Effector memory CD8-positive, alpha-beta T cell (primary cell): ENCODE measurements at regions not wholly inside any gene's neighbourhood (a gene's known extent, or its start where the extent isn't known, plus 50 kb on each side); places are given as distances from the start of the nearest gene placed in this dataset.

Experiments used
- ATAC-seq: fragments of 150-1000 bp; cut with Tn5 transposase; replicated peaks from 2 replicates; pipeline ENCODE4 v1.10.0; 2021; ENCODE audit warnings: mild to moderate bottlenecking, moderate library complexity
- DNase-seq, 3 experiments: peaks; one replicate each; pipeline ENCODE4 v3.0.0; 2021
- H3K27ac Mint-ChIP-seq, 2 donors: one replicate each; pipeline ENCODE4 v1.8.0; 2022; ENCODE audit warnings: mild to moderate bottlenecking in 2 of 2, mixed read lengths in 2 of 2, moderate library complexity in 2 of 2
- H3K27me3 Mint-ChIP-seq, 2 donors: one replicate each; pipeline ENCODE4 v1.8.0; 2022; ENCODE audit warnings: mixed read lengths in 2 of 2
- H3K36me3 Mint-ChIP-seq: one replicate; pipeline ENCODE4 v1.8.0; 2022; ENCODE audit warnings: mild to moderate bottlenecking, moderate library complexity, mixed read lengths; ENCODE audit not compliant: insufficient read depth
- H3K4me1 Mint-ChIP-seq, 2 donors: one replicate each; pipeline ENCODE4 v1.8.0; 2022; ENCODE audit warnings: low read depth in 2 of 2, mixed read lengths in 2 of 2
- H3K4me3 Mint-ChIP-seq, 2 donors: one replicate each; pipeline ENCODE4 v1.8.0; 2022; ENCODE audit warnings: mild to moderate bottlenecking in 2 of 2, mixed read lengths in 2 of 2, moderate library complexity in 2 of 2
- H3K9me3 Mint-ChIP-seq, 2 donors: one replicate each; pipeline ENCODE4 v1.8.0; 2022; ENCODE audit warnings: mixed read lengths in 2 of 2

DNA sequence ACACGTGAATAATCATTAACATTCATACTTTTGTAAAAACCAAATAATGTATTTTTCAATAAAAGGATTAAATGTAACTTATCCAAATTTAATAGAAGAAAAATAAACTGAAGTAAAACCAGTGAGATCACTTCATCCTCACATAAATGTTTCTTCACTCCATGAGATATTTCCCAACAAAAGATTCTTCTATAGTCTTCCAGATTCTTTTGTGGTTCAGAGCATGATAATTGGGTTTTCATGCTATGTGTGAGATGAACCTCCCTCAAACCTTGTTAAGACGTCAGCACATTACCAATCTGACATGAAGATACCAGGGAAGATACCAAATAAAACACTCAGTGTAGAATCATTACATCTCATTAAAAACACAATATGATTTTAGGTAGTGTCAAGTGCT lies 62.9 kb upstream of the OXGR1 start:
- Mint-ChIP-seq H3K27me3 (peaks cover 54 to 83% of the 10 kb centered on the region in 2 donors), H3K4me1 (no peaks in the 10 kb centered on the region), H3K36me3 (no peaks in the 10 kb centered on the region), H3K9me3 (peaks cover 0 to 1% of the 10 kb centered on the region in 2 donors), H3K4me3 (no peak overlapping the region), H3K27ac (no peak overlapping the region)
- DNase-seq (no peak), ATAC-seq (no peak)

DNA sequence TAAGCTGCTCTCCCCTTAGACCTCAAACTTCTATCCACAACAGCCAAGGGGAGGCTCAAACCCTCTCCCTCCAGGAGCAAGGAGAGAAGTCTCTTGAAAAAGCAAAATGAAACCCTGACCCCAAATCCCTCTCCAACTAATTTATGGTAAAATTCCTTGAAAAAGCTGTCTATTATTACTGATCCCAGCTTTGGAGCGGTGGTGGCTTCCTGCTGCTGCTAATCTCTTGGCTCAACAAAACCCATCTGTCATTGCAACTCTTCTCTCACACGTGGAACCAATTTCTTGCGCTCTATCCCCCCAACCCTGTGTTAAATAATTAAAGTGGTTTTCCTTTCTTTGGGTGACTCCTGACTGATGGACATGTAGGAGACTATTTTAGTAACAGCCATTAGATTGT lies 64.1 kb upstream of the OXGR1 start:
- Mint-ChIP-seq H3K4me3 (no peak overlapping the region), H3K27me3 (peaks cover 51 to 79% of the 10 kb centered on the region in 2 donors)

DNA sequence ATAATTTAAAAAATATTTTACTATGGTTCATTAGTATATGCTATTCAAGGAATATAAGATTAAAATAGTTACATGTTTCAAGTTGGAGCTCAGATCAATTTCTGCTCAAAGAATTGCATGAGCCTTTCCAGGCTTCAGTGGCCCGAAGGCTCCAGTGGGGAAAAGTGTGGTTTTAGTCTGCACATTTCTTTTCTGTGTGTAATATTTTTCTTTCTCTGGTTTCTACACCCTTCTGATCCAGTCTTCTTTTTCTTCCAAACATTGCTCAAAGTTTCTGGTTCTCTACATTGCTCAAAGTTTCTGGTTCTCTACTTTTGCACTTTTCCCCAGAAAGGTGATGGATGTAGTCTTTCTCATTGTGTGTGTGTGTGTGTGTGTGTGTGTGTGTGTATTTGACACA lies 64.7 kb upstream of the OXGR1 start:
- no peak overlapping the region for H3K4me3 Mint-ChIP-seq
- no peaks in the 10 kb centered on the region for H3K36me3 Mint-ChIP-seq
- H3K27ac Mint-ChIP-seq, result no peak overlapping the region
- no peak for ATAC-seq
- no peaks in the 10 kb centered on the region for H3K9me3 Mint-ChIP-seq
- peaks cover 47 to 75% of the 10 kb centered on the region in 2 donors for H3K27me3 Mint-ChIP-seq
- H3K4me1 Mint-ChIP-seq, result no peaks in the 10 kb centered on the region
- no peak for DNase-seq

More for the DNA sequence above, 64.1 kb upstream of the OXGR1 start:
- Mint-ChIP-seq H3K4me1 (no peaks in the 10 kb centered on the region), H3K36me3 (no peaks in the 10 kb centered on the region), H3K27ac (no peak overlapping the region), H3K9me3 (no peaks in the 10 kb centered on the region)
- DNase-seq (no peak), ATAC-seq (no peak)

DNA sequence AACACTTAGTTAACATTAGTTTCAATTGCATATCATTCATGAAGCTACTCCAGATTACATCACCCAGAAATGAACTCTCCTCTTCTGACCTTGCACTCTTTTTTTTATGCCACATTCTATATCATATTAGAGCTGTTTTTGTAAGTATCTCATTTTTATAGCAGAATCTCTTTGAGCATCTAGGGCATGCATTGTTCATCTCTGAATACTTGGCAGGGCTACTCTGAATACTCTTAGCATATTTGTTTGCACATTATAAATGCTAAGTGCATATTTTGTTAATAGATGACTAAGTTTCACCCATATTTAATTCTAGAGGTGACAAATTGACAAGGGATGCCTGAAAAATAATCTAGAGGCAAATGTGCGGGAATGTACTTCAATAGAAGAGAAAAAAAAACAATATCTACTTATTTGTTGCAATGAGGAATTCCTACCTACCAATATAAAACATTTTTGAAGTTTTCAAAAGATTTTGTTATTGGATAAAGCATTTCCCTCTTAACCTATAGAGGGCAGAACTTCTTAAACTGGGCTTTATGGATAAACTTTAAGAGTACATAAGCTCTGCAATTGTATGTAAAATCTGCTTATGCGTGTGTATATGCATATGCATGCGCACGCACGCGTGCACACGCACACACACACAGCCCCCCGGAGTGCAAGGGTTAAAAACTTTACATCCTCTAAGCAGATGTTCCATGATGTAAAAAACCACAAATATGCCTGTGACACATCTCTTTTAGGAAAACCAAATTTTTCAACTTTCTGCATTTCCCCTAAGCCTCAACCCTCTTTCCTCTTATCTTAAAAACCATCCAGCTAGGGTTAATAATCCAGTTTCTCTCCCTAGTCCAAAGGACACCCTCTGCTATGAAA lies 73.0 kb upstream of the OXGR1 start:
- ATAC-seq (no peak), DNase-seq (no peak)
- Mint-ChIP-seq H3K4me1 (no peaks in the 10 kb centered on the region), H3K36me3 (no peaks in the 10 kb centered on the region), H3K9me3 (no peaks in the 10 kb centered on the region), H3K27ac (no peak overlapping the region), H3K4me3 (no peak overlapping the region), H3K27me3 (peaks cover 56 to 59% of the 10 kb centered on the region in 2 donors)

DNA sequence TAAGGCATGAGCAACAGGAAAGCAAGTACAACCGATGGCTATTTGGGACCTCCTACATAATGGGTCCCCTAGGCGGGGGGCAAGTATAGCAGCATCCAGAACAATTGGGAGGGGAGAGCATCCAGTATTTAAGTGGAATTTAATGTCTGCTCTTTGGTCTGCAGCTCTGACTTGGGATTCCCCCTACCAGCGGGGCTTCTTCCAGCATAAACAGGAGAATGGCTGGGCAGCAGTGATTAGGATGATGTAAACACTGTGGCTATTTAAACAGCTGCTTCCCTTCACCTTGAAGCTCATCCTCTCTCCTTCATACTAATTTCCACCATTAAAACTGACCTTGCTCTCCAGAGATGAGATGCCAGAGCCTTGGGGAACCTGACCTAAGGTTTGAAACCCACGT lies 73.9 kb upstream of the OXGR1 start:
- Mint-ChIP-seq H3K9me3 (no peaks in the 10 kb centered on the region), H3K4me3 (no peak overlapping the region), H3K4me1 (no peaks in the 10 kb centered on the region), H3K27me3 (peaks cover 49 to 51% of the 10 kb centered on the region in 2 donors), H3K27ac (no peak overlapping the region), H3K36me3 (no peaks in the 10 kb centered on the region)
- ATAC-seq, result no peak
- no peak for DNase-seq

DNA sequence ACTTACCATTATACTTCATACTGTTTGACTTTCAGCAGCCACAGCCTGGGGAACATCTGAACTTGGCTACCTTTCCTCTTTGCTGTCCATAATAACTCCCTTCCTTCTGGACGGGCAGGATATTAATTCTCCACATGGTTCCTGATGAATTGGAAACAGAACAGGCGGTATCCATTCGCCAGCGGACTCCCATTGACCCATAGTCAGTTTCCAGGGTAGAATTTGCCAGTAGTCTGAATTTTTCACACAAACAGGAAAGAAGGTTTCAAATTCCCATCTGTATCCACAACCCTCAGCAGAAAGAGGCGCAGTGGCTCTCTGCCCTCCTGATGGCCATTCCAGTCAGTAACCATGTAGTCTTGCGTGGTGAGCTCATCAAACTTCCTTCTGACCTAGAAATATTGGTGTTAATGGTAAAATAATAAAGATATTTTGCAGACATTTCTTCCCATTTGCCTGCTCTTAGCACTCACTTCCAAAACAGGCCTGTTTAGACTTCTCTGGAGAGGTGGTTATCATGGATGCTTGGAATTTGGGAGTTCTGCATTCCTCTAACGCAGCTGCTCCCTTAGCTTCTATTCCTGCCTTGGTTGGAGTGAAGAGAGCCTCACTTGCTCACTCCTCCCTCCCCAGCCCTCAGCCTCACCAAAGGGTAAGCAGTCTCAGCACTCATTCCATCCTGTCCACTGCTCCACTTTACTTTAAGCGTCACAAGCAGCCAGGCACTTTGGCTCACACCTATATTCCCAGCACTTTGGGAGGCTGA lies 75.0 kb upstream of the OXGR1 start:
- Mint-ChIP-seq H3K4me1 (no peaks in the 10 kb centered on the region), H3K36me3 (no peaks in the 10 kb centered on the region), H3K4me3 (no peak overlapping the region), H3K9me3 (peaks cover 0 to 1% of the 10 kb centered on the region in 2 donors), H3K27ac (no peak overlapping the region), H3K27me3 (peaks cover 45 to 47% of the 10 kb centered on the region in 2 donors)
- DNase-seq (no peak), ATAC-seq (no peak)

DNA sequence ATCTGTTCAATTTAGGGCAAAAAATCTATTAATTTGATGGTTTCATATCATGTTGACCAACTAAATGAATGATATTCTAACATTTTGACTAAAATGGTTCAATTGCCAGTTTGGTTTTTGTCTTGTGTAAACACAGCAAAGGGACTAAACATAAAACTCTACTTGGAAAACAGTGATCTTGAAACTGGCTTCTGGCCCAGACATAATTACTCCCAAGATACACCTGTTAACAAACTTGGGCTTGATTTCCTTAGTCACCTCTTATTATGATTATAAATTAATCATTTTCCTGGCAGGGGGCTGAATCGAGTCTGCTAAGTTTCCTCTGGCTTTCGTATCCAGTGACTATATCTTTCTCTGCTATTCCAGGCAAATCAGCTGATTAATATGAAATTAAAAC lies 78.0 kb upstream of the OXGR1 start:
- Mint-ChIP-seq H3K27me3 (peaks cover 29 to 43% of the 10 kb centered on the region in 2 donors), H3K36me3 (peaks cover 3% of the 10 kb centered on the region), H3K4me3 (no peak overlapping the region), H3K9me3 (peaks cover 0 to 9% of the 10 kb centered on the region in 2 donors), H3K4me1 (no peaks in the 10 kb centered on the region), H3K27ac (no peak overlapping the region)
- DNase-seq (no peak), ATAC-seq (no peak)

DNA sequence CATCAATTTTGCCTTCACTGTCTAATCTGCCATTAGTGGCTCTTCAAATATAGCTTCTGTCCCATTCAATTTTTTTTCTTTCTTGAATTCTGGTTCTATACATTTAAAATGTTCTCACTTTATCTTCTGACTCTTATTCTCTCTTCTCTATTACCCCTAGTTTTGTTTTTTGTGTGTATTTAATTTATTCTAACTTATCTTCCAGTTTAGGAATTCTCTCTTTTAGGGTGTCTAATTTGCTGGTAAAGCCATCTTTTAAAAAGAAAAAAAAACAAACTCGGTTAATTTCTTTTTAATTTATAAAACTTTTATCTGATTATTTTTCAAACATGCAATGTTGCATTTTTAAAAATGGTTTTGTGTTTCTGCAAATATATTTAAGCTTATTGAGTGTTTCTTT lies 80.3 kb upstream of the OXGR1 start:
- no peak for DNase-seq
- Mint-ChIP-seq H3K9me3 (peaks cover 0 to 9% of the 10 kb centered on the region in 2 donors), H3K4me1 (no peaks in the 10 kb centered on the region), H3K4me3 (no peak overlapping the region), H3K36me3 (peaks cover 3% of the 10 kb centered on the region), H3K27me3 (peaks cover 23 to 25% of the 10 kb centered on the region in 2 donors), H3K27ac (no peak overlapping the region)
- no peak for ATAC-seq

DNA sequence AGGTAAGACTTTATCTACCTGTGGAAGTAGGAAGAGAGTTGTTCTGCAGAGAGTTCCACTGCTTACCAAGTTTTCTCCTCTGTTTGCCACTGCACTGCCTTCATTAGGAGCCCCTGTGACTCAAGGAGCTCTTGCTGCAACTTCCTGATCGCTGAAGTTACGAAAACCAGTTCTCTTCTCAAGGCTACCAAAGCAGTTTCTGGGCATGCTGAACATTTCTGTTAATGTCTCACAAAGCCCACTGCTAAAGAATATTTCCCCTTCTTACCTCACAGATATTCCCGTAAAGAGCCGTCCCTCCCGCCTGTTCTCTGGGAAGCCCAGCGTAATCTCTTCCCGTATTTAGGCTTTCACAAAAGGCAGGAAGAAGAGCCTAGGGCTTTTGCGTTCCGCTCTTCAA lies 82.6 kb upstream of the OXGR1 start:
- Mint-ChIP-seq H3K36me3 (peaks cover 3% of the 10 kb centered on the region), H3K4me3 (no peak overlapping the region), H3K4me1 (no peaks in the 10 kb centered on the region), H3K27ac (no peak overlapping the region), H3K27me3 (peaks cover 11 to 16% of the 10 kb centered on the region in 2 donors), H3K9me3 (peaks cover 0 to 9% of the 10 kb centered on the region in 2 donors)
- no peak for DNase-seq
- no peak for ATAC-seq

DNA sequence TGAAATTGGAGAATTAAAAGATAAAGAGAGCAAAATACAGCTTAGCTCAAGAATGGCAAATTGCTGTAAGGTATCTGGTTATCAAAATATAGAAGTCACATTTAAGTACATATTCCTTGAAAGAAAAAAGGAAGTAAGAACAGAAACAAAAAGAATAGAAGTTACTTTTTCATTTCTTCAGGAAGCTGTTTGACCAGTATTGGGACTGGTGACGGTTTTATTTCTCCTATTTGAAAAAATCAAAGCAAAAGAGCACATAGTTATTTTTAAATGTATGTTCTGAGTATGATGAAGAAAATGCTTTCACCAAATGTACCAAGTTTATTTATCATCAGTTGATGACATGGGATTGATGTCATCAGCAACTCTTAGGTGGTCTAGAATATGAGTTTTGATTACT lies 83.1 kb upstream of the OXGR1 start:
- no peak for DNase-seq
- no peak overlapping the region for H3K27ac Mint-ChIP-seq
- no peak for ATAC-seq
- peaks cover 0 to 9% of the 10 kb centered on the region in 2 donors for H3K9me3 Mint-ChIP-seq
- H3K27me3 Mint-ChIP-seq, result peaks cover 15 to 16% of the 10 kb centered on the region in 2 donors
- H3K4me1 Mint-ChIP-seq, result no peaks in the 10 kb centered on the region
- no peak overlapping the region for H3K4me3 Mint-ChIP-seq
- peaks cover 3% of the 10 kb centered on the region for H3K36me3 Mint-ChIP-seq

DNA sequence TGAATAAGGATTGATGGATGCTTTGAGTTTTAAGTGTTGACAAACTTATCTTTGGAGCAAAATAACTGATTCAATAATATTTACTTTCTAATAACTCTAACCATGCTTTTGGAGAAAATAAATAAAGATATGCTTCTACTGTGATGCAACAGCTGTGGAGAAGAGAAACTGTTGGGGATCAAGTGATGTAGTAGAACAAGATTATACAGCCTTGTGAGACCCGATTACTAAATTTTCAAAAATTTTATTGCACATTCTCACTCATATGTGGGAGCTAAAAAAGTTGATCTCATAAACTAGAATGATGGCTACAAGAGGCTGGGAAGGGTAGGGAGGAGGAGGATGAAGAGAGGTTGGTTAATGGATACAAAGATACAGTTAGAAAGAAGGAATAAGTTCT lies 85.5 kb upstream of the OXGR1 start:
- Mint-ChIP-seq H3K36me3 (peaks cover 3% of the 10 kb centered on the region), H3K4me1 (no peaks in the 10 kb centered on the region), H3K27me3 (peaks cover 31 to 34% of the 10 kb centered on the region in 2 donors), H3K9me3 (peaks cover 0 to 3% of the 10 kb centered on the region in 2 donors), H3K4me3 (no peak overlapping the region), H3K27ac (no peak overlapping the region)
- no peak for DNase-seq
- no peak for ATAC-seq

DNA sequence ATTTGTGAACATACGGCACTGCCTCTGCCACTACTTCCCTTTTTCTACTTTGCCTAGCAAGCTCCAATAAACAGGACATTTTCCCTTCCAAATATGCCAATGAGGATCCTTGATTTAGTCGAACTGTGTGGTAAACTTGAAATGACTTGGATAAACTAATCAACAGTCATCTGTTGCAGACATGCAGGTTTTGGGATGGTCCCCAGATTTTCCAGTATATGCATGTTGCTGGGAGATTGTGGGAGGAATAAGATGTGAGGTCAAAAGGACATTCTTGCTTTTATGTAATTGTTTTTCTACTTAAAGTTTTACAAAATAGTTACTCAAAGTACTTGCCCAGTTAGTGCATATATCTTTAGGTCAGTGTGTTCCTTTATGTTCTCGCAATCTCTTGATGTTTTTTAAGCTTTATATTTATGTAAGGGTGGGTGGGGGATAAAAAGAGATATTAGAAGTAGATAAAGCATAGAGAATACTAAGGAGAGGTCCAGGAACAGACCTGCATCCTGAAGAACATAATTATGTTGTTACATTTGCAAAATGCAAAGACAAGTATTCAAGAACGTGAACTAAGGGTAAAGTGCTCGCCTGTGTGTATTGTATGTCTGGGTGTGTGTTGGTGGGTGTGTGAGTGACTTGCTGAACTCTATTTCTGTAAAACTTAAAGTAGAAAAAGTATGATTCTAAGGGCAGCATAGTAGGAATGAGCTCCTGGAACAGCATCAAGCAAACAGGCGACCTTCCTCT lies 88.4 kb upstream of the OXGR1 start:
- DNase-seq, result no peak
- peaks cover 20 to 32% of the 10 kb centered on the region in 2 donors for H3K27me3 Mint-ChIP-seq
- H3K36me3 Mint-ChIP-seq, result no peaks in the 10 kb centered on the region
- ATAC-seq, result no peak
- H3K4me1 Mint-ChIP-seq, result no peaks in the 10 kb centered on the region
- peaks cover 0 to 2% of the 10 kb centered on the region in 2 donors for H3K9me3 Mint-ChIP-seq
- no peak overlapping the region for H3K27ac Mint-ChIP-seq
- H3K4me3 Mint-ChIP-seq, result no peak overlapping the region

DNA sequence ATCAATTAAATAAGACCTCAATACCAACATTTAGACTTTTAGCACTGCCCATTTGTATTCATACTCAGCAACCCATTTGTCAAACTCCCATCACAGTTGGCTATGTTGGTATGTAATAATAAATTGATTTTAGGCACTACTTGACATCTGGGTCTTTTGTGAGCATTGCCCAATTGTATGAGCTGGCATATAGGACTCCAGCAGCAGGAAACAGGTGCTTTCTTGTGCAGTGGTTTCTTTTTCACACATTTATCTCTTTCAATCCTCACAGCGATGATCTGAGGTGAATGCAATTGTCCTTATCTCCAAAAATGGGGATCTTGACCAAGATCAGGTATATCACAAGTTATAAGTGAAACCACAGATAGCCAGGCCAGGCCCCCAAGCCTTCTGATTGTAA lies 96.9 kb upstream of the OXGR1 start:
- H3K4me3 Mint-ChIP-seq, result no peak overlapping the region
- H3K27me3 Mint-ChIP-seq, result peaks cover 0 to 5% of the 10 kb centered on the region in 2 donors
- no peak overlapping the region for H3K27ac Mint-ChIP-seq
- no peak for ATAC-seq
- peaks cover 0 to 2% of the 10 kb centered on the region in 2 donors for H3K9me3 Mint-ChIP-seq
- H3K36me3 Mint-ChIP-seq, result no peaks in the 10 kb centered on the region
- no peaks in the 10 kb centered on the region for H3K4me1 Mint-ChIP-seq
- DNase-seq, result no peak
